ENCODE measurements at regions not wholly inside any gene's neighbourhood (a gene's known extent, or its start where the extent isn't known, plus 50 kb on each side); places are given as distances from the start of the nearest gene placed in this dataset.

DNA sequence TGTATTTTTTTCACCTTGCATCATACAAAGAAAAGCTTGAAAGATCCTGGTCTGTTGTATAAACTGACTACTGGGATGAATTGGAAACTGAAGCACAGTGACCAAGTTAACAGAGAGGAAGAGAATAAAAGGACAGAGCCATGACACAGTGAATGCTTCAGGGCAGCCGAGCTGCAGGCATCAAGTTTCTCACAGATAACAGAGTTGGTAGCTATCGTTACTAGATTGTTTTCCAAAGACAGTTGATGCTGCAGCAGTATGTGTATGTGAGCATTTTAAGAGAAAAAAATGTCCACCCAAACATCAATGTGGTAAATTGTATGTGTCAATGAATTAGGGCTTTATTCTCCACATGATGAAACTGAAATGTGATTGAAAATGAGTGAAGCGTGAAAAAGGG, 1032.7 kb downstream of the ADGRL3 start:
- TF ChIP-seq, protein P1, sequence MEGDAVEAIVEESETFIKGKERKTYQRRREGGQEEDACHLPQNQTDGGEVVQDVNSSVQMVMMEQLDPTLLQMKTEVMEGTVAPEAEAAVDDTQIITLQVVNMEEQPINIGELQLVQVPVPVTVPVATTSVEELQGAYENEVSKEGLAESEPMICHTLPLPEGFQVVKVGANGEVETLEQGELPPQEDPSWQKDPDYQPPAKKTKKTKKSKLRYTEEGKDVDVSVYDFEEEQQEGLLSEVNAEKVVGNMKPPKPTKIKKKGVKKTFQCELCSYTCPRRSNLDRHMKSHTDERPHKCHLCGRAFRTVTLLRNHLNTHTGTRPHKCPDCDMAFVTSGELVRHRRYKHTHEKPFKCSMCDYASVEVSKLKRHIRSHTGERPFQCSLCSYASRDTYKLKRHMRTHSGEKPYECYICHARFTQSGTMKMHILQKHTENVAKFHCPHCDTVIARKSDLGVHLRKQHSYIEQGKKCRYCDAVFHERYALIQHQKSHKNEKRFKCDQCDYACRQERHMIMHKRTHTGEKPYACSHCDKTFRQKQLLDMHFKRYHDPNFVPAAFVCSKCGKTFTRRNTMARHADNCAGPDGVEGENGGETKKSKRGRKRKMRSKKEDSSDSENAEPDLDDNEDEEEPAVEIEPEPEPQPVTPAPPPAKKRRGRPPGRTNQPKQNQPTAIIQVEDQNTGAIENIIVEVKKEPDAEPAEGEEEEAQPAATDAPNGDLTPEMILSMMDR (conservative IDR thresholded peaks at IDR 0.05), result no peak
- H3K27ac ChIP-seq, result no peak overlapping the region

DNA sequence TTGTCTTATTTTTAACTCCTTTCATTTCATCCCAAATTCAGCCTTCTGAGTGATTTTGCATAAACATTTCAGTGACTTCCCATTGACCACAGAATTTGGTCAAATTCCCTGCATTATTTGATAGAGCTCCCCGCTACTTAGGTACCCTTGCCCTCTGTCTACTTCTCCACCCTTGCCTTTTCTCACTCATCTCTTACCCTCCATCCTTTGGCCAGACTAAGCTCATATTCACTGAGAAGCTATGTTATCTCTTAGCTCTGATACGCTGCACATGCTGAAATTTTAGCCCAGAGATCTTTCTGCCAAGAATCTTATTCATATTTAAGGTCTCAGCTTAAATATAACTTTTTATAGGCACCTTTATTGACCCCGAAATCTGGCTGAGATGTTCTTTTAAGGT, 1031.9 kb downstream of the ADGRL3 start:
- H3K27ac ChIP-seq, result no peak overlapping the region
- TF ChIP-seq, protein P1 (conservative IDR thresholded peaks at IDR 0.05), result no peak

DNA sequence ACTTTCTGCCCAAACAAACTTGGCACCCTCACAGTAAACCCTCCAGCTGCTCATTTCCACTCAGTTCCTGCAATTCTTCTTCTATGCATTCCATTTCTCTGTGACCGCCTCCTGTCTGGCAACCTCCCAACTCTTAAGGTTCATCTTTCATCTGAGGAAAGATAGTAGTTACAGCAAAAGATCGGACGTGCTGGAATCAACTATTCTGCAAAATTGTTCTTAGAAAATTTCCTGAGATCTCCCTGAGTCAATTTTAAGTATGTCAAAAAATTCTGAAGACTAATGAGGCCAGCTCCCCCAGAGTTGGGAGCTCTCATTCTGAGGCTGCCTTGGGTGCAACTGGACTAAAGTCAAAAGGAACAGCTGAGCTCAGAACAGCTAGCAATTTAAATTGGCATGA, 1026.0 kb downstream of the ADGRL3 start:
- H3K27ac ChIP-seq, result no peak overlapping the region; the same call in 1 of the 2 replicates
- TF ChIP-seq, protein P1 (conservative IDR thresholded peaks at IDR 0.05), result no peak

DNA sequence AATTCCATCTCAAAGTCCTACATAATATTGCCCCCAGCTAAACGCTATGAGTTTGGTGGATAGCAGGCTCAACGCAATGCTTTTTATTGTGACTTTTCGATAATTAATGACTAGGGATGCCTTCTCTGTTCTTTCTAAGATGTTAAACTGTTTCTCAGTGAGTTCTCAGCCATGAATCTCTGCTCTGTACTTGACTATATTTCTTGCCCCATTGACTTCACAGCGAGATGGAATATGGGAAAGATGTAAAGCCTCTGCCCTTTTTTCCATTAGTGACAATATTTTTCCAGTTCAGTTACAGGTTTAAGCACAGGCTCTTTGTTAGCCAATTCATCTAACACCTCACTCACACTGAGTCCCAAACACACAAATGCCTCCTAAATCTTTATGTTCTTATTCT, 1022.0 kb downstream of the ADGRL3 start:
- TF ChIP-seq, protein P1 (conservative IDR thresholded peaks at IDR 0.05), result no peak
- no peak overlapping the region for H3K27ac ChIP-seq

DNA sequence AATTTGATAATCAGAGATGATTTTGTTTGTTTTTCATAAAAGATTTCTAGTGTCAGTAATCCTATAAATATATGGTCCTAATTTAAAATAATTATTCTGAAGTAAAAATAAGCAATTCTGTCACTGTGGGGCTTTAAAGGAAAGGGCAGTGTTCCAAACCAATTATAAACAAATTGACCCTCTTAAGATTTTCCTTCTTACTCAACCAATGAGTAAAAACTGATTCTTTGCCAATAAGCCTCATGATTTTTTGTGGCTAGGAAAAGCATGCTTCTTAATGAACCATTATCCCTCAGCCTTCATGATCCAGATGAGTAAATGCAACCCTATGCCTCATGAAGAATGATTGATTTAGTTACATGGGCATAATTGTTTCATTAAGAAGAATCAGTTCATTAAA, 1010.4 kb downstream of the ADGRL3 start:
- H3K27ac ChIP-seq, result no peak overlapping the region
- TF ChIP-seq, protein P1 (conservative IDR thresholded peaks at IDR 0.05), result no peak

DNA sequence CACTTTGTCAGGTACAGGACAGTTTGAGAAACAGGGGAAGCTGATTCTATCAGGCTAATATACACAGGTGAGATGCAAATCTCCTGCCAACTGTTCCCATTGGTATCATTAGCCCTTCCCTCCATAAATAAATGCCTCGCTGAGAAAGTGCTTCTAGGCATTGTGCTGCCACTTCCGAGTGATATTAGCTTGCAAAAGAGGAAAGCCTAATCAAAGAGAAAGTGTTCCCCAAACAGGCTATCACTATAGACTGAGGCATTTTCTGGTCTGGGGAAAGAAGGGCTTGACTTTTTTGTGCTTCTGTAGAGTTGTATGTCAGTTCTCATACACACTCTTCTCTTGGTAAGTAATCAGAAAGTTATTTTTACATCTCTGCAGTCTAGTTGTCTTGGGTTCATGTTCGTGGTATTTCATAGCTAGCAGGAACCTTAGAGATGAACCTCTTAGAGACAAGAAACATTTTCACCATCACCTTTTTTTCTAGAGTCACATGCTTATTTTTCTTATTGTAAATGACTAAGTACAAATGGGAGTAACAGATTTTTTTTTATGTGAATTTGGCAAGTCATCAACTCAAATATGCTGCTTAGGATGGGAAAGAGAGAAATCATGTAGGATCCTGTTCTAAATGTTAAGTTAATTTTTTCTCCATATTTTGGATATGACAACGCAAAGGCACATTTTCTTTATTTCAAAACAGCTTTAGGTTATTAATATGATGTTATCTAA, 1009.8 kb downstream of the ADGRL3 start:
- no peak overlapping the region for H3K27ac ChIP-seq
- TF ChIP-seq, protein P1 (conservative IDR thresholded peaks at IDR 0.05), result no peak

DNA sequence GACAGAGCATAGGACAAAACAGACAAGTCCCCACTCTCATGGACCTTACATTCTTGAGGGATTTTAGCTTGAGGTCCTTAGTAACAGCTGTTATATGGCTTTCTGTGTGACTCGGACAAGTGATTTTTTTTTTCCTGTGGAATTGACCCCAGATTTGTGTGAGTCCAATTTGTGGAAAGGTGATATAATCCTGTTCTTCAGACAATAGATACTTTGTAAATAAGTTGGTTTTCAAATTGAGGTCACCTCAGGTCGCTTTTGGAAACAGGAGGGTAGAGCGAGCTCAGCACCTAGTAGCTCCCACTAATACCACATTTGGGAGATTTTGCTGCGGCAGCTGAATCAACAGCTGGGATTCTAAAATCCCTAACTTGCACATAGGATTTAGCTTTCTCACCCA, 1008.8 kb downstream of the ADGRL3 start:
- TF ChIP-seq, protein P1 (conservative IDR thresholded peaks at IDR 0.05), result no peak
- H3K27ac ChIP-seq, result no peak overlapping the region
